ENCODE measurements at regions not wholly inside any gene's neighbourhood (a gene's known extent, or its start where the extent isn't known, plus 50 kb on each side); places are given as distances from the start of the nearest gene placed in this dataset.
"Not testable (repeated sequence)": the region's sequence is repeated elsewhere in the genome, so short reads cannot be mapped to it uniquely, and the experiment has no call there.

GRCh38 chr15:84550503-84550902 is 50.3 kb upstream of the ZSCAN2 start:
- Mint-ChIP-seq H3K4me1 (peaks cover 14% of the 10 kb centered on the region), H3K36me3 (ENCODE audit: low read depth) (peaks cover 19% of the 10 kb centered on the region)
- DNase-seq; intact Hi-C loops (cut with micrococcal nuclease); H3K4me3 Mint-ChIP-seq; H3K27me3 Mint-ChIP-seq; H3K9me3 Mint-ChIP-seq; H3K27ac Mint-ChIP-seq: not testable (repeated sequence)

All from activated CD4-positive, alpha-beta T cell treated with anti-CD3 and anti-CD28 coated beads, Interleukin-2, amount 10 ng/mL, durations not matched to agents 24 days and 14 days (primary cell).